SK-N-SH (cell line): ENCODE measurements at regions not wholly inside any gene's neighbourhood (a gene's known extent, or its start where the extent isn't known, plus 50 kb on each side); places are given as distances from the start of the nearest gene placed in this dataset.

Source experiments
- CHD2 ChIP-seq: fragments of 150-350 bp; IDR thresholded peaks from 2 replicates; pipeline ENCODE4 v1.6.1; 2018; ENCODE audit warnings: low read length; ENCODE audit not compliant: partially characterized antibody
- EP300 ChIP-seq, 2 experiments: IDR thresholded peaks; 2 replicates each; pipeline versions ENCODE4 v1.4.0 to v1.6.1; 2012; ENCODE audit warnings: borderline replicate concordance in 1 of 2, low read depth in 1 of 2, low read length in 1 of 2
- EZH2phosphoT487 ChIP-seq: fragments of 200-600 bp; sonication (generic); IDR thresholded peaks from 2 replicates; pipeline ENCODE4 v1.6.1; 2017; ENCODE audit warnings: low read depth, mixed run types, mild to moderate bottlenecking, antibody characterized with exemption, moderate library complexity, borderline replicate concordance
- POLR2AphosphoS5 ChIP-seq: IDR thresholded peaks from 2 replicates; pipeline ENCODE4 v1.6.1; 2012; ENCODE audit warnings: low read depth, low read length
- RFX5 ChIP-seq: IDR thresholded peaks from 2 replicates; pipeline ENCODE4 v1.6.1; 2012; ENCODE audit warnings: mild to moderate bottlenecking, improper control_type of control experiment, low read length
- RXRA ChIP-seq: IDR thresholded peaks from 2 replicates; pipeline ENCODE4 v1.4.0; 2012; ENCODE audit warnings: low read depth, mild to moderate bottlenecking, borderline replicate concordance
- TAF1 ChIP-seq: IDR thresholded peaks from 2 replicates; pipeline ENCODE4 v1.6.1; 2012; ENCODE audit warnings: low read depth, mild to moderate bottlenecking, low read length, moderate library complexity, borderline replicate concordance
- TCF12 ChIP-seq: IDR thresholded peaks from 2 replicates; pipeline ENCODE4 v1.4.0; 2012
- TEAD4 ChIP-seq: IDR thresholded peaks from 2 replicates; pipeline ENCODE4 v1.4.0; 2012; ENCODE audit warnings: mild to moderate bottlenecking, borderline replicate concordance; ENCODE audit not compliant: insufficient read depth
- TF ChIP-seq, protein P1 (sequence below): fragments of 200-600 bp; sonication (generic); IDR thresholded peaks from 2 replicates; pipeline ENCODE4 v1.6.1; 2017; ENCODE audit warnings: antibody characterized with exemption, mild to moderate bottlenecking, moderate library complexity
- TF ChIP-seq, protein P2 (sequence below): fragments of 150-350 bp; IDR thresholded peaks from 2 replicates; pipeline ENCODE4 v1.6.1; 2016; ENCODE audit warnings: mild to moderate bottlenecking, low read depth, low read length
- TF ChIP-seq, protein P3 (sequence below): IDR thresholded peaks from 2 replicates; pipeline ENCODE4 v1.6.1; 2012; ENCODE audit warnings: mild to moderate bottlenecking, low read depth, low read length, moderate library complexity
- TF ChIP-seq, protein P4 (sequence below): IDR thresholded peaks from 2 replicates; pipeline ENCODE4 v1.4.0; 2012; ENCODE audit warnings: low read depth

DNA sequence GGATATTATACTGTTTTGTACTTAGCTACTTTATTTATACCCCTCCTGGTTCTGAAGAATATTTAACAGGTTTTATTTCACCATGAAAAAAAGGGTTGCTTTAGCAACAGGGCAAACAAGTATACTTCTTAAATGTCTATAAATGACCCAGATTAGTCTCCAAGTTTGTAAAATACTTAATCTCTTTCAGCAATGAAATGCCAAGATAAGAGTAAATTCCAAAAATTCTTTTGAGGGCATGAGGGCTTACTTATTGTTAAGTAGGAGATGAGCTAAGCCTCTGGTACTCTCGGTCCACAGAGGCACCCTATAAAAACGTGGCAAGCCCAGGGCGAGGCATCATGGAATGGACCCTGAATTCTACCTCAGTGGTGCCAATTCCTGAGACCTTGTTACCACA is 264.8 kb upstream of the NSMCE3 start:
- TF ChIP-seq, protein P1, sequence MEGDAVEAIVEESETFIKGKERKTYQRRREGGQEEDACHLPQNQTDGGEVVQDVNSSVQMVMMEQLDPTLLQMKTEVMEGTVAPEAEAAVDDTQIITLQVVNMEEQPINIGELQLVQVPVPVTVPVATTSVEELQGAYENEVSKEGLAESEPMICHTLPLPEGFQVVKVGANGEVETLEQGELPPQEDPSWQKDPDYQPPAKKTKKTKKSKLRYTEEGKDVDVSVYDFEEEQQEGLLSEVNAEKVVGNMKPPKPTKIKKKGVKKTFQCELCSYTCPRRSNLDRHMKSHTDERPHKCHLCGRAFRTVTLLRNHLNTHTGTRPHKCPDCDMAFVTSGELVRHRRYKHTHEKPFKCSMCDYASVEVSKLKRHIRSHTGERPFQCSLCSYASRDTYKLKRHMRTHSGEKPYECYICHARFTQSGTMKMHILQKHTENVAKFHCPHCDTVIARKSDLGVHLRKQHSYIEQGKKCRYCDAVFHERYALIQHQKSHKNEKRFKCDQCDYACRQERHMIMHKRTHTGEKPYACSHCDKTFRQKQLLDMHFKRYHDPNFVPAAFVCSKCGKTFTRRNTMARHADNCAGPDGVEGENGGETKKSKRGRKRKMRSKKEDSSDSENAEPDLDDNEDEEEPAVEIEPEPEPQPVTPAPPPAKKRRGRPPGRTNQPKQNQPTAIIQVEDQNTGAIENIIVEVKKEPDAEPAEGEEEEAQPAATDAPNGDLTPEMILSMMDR, result no peak
- TF ChIP-seq, protein P2, sequence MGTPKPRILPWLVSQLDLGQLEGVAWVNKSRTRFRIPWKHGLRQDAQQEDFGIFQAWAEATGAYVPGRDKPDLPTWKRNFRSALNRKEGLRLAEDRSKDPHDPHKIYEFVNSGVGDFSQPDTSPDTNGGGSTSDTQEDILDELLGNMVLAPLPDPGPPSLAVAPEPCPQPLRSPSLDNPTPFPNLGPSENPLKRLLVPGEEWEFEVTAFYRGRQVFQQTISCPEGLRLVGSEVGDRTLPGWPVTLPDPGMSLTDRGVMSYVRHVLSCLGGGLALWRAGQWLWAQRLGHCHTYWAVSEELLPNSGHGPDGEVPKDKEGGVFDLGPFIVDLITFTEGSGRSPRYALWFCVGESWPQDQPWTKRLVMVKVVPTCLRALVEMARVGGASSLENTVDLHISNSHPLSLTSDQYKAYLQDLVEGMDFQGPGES, result no peak
- TF ChIP-seq RFX5, result no peak
- TF ChIP-seq TAF1, result no peak
- TF ChIP-seq RXRA, result no peak
- no peak for TF ChIP-seq CHD2
- TF ChIP-seq, protein P3, sequence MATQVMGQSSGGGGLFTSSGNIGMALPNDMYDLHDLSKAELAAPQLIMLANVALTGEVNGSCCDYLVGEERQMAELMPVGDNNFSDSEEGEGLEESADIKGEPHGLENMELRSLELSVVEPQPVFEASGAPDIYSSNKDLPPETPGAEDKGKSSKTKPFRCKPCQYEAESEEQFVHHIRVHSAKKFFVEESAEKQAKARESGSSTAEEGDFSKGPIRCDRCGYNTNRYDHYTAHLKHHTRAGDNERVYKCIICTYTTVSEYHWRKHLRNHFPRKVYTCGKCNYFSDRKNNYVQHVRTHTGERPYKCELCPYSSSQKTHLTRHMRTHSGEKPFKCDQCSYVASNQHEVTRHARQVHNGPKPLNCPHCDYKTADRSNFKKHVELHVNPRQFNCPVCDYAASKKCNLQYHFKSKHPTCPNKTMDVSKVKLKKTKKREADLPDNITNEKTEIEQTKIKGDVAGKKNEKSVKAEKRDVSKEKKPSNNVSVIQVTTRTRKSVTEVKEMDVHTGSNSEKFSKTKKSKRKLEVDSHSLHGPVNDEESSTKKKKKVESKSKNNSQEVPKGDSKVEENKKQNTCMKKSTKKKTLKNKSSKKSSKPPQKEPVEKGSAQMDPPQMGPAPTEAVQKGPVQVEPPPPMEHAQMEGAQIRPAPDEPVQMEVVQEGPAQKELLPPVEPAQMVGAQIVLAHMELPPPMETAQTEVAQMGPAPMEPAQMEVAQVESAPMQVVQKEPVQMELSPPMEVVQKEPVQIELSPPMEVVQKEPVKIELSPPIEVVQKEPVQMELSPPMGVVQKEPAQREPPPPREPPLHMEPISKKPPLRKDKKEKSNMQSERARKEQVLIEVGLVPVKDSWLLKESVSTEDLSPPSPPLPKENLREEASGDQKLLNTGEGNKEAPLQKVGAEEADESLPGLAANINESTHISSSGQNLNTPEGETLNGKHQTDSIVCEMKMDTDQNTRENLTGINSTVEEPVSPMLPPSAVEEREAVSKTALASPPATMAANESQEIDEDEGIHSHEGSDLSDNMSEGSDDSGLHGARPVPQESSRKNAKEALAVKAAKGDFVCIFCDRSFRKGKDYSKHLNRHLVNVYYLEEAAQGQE, result no peak
- TF ChIP-seq, protein P4, sequence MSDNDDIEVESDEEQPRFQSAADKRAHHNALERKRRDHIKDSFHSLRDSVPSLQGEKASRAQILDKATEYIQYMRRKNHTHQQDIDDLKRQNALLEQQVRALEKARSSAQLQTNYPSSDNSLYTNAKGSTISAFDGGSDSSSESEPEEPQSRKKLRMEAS, result no peak
- TF ChIP-seq EP300 (IDR thresholded peaks at IDR 0.05; ENCODE audit: borderline replicate concordance in 1 of 2, low read depth in 1 of 2, low read length in 1 of 2), result no peak
- no peak for TF ChIP-seq TCF12
- TF ChIP-seq POLR2AphosphoS5, result no peak
- no peak for TF ChIP-seq EZH2phosphoT487
- TF ChIP-seq TEAD4, result no peak
